NAMALWA (cell line): ENCODE measurements at regions not wholly inside any gene's neighbourhood (a gene's known extent, or its start where the extent isn't known, plus 50 kb on each side); places are given as distances from the start of the nearest gene placed in this dataset.
A peak's percentile ranks its signal among the peaks of the same experiment; 100 is the strongest.
"Not testable (repeated sequence)": the region's sequence is repeated elsewhere in the genome, so short reads cannot be mapped to it uniquely, and the experiment has no call there.

ENCODE experiments used
- DNase-seq: peaks from one replicate; pipeline ENCODE4 v3.0.0-alpha.2; 2015; ENCODE audit warnings: low spot score

DNA sequence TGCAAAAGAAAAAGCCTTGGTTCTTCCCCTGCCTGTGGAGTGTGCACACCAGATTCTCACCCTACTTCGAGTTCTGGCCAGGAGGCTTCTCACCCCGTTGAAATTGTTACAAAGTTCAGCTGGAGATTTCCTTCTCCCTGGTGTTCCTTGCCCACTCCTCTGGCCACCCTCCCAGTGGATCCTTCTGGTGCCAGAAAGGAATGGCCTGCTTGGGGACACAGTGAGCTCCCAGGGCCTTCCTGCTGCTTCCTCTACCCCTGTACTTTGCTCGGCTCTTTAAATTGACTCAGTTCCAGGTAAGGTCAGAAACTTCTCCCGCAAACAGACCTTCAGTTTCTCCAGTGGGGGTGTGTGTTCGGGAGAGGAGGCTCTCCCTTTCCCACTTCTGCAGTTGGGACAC, 140.1 kb upstream of the CFAP20DC start:
- no peak for DNase-seq

DNA sequence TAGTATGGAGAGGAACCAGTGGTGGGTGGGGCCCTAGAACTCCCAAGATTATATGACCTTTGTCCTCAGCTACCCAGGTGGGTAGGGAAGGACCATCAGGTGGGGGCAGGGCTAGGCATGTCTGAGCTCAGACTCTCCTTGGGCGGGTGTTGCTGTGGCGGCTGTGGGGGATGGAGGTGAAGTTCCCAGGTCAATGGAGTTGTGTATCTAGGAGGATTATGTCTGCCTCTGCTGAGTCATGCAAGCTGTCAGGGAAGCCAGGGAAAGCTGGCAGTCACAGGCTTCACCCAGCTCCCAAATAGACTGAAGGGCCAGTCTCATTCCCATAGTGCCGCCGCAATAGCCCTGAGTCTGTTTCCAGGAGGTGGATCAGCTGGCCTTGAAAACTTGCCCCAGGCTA, 139.7 kb upstream of the CFAP20DC start:
- no peak for DNase-seq

DNA sequence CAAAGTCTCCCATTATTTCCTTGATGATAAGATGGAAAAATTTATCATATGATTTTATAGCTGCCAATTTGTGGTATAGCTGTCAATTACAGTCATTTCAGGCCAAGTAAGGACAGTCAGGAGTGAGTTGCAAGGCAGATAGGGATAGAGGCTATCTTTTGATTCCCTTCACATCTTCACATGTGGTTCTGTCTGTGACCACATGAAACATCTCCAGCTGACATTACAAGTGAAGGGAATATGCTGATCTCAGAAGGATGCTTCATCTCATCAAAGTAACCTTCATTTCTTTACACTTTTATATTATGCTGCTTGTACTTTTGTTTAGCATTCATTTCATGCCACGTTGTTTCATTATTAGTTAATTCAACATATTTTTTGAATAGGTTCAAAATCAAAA, 136.9 kb upstream of the CFAP20DC start:
- DNase-seq, result no peak

DNA sequence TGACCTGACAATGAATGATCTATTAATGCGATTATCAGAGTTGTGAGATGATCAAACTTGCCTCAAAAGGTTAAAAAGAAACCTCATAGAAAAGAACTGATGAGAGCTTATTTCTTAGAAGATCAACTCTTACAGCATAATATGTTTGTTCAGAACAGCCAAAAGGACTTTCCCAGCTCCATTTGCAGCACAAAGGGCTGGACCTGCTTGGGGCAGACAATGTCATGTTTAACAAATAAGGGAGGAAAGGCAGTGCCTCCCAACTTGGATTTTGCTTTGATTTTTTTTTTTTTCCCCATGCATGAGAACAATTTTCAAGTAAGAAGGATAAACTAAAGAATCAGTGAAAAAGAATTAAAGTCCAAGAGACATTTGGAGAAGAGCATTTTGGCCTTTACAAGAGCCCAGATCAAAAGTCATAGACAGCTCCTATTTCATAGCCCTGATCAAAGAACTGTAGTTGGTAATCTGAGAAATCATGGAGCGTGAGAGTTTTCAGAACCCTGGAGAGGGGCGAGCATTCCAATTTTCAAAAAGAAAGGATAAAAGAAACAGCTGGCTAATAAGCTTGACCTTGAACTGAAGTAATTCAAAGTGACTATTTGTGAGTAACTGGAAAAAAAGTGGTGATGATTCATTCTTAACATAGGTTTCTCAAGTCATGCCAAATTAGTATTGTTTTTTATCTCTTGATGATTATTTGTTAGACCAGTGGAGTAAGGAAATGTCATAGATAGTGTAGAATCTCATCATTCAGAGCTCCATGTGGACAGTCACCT, 136.0 kb upstream of the CFAP20DC start:
- DNase-seq, result no peak

DNA sequence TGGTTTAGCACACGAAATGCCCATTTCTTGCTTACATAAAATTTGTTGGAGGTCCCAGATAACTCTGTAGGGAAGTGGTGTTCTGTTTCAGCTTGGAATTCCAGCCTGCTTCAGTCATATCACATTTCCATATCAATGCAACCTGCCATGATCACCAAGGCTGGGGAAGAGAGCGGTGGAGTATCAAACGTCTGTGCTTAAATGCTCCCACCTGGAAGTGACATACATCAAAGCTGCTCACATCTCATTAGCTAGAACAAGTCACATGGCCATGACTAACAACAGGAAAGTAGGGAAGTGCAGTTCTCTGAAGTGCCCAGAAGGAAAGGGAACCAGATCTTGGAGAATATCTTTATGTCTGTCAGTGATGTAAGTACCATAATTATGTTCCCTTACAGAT, 130.2 kb upstream of the CFAP20DC start:
- no peak for DNase-seq

DNA sequence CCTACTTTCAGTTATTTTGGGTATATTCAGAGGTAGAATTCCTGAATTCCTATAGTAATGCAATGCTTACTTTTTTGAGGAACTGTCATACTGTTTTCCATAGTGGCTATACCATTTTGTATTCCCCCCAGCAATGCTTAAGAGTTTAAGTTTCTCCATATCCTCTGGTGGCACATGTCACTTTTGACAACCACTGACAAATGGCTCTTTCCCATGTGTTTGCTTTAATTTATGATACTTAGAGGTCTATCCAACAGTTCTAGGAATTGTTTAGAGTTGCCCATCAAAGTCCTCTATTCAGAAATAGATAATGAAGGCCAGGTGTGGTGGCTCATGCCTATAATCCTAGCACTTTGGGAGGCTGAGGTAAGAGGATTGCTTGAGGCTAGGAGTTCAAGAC, 128.9 kb upstream of the CFAP20DC start:
- no peak for DNase-seq

DNA sequence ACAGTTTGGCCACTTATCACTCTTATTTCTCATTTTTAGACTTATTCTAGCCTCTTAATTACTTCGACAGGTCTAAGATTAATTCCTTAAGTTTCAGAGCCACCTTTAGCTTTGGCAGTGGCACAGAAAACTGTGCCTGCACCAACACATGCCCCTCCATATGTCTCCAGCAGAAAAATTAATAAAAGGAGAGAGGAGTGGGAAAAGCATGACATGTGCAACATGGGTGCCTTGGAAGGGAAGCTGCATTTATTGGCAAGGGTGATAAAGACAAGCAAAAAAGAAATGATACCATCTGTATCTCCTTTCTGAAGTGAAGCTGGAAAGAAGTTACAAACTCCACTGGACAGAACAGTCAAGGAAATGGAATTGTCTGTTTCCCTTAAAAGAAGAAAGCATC, 121.7 kb upstream of the CFAP20DC start:
- no peak for DNase-seq

DNA sequence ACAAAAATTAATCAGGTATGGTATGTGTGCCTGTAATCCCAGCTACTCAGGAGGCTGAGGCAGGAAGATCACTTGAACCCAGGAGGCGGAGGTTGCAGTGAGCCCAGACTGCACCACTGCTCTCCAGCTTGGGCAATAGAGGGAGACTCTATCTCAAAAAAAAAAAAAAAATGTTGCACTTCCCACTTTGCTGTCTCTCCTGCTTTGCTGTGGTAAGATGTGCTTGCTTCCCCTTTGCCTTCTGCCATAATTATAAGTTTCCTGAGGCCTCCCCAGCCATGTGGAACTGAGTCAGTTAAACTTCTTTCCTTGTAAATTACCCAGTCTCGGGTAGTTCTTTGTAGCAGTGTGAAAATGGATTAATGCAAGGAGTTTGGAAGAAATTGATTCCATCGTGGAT, 120.3 kb upstream of the CFAP20DC start:
- not testable (repeated sequence) for DNase-seq

DNA sequence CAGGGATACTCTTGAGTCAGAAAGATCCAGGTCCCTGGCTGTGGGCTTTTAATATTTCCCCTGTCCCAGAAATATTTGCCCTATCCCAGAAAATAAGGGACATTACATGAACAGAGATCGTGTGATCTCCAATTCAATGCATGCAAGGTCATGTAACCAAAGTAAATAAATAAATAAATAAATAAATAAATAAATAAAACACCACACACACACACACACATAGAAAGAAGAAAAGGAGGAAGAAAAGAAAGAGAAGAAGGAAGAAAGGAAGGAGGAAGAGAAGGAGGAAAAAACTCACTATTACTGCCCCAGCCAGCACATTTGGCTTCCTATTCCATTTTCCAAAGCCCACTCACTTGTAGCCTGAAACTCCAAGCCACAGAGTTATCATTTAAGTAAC, 117.9 kb upstream of the CFAP20DC start:
- DNase-seq, result no peak

DNA sequence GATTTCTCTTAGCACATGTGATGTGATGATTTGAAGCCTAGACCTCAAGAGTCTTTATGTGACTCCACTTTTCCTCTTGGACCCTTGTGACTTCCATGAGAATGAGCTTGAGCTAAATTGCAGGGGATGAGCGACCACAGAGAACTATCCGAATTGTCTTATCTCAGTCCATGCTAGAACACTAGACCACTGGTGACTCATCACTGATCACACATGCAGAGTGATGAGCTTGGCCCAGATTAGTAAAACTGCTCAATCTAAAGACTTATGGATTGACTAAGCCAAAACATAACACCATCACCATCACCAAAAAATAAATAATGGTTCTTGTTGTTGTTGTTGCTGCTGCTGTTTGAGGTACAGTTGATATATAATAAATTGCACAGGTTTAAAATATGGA, 114.1 kb upstream of the CFAP20DC start:
- no peak for DNase-seq

DNA sequence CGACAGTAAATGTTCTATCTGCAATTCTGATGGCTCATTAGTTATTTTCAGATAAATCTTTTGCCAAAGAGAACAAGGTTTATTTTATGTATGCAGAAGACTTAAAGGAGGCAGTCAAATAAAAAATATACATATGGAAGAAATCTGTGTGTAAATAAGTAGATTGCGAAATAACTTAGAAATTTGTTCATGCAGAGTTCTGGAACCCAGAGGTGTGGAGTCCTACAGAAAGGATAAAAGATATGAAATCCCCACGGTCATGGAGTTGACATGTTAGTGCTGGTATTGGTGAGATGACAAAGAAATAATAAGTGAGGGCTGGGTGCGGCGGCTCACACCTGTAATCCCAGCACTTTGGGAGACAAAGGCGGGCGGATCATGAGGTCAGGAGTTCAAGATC, 111.2 kb upstream of the CFAP20DC start:
- no peak for DNase-seq

DNA sequence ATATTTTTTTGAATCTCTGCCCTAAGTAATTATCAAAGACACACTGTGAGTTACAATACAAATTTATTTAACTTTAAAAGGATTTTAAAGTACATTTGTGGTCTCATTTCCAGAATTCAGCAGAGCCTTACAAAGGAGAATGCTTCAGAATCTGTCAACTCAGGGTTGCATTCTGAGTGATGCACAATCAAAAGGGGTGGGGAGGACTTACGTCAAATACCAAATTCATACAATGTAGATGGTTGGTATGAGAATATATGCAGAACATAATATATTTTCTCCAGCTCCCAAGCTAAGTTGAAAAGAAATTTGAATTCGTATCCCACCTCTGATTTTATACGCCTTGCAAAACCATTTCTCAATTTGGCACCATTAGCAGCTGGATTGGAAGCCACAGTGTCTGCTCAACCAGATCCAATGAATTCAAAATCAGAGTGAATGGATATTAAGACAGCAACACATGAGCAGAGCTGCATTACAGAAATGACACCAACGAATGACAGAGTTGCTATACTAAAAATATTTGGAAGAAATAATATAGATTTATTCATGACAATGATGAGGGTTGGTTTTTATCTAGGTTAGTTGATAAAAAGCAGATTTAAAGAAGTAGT, 110.4 kb upstream of the CFAP20DC start:
- DNase-seq, result no peak

DNA sequence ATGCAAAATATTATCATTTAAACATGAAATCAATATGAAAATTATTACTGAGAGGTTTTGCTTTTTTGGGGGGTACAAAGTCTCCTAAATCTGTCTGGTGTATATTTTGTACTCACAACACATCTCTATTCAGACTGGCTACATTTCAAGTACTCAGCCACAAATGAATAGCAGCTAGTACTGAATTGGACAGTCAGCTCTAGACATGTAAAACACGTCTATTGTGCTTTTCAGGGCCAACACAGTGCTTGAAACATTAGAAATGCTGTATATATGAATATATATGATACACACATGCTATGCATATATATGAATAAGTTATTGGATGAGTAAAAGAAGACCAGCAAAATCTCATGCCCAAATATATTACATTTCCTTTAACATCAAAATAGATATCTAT, 103.8 kb upstream of the CFAP20DC start:
- DNase-seq, result no peak

DNA sequence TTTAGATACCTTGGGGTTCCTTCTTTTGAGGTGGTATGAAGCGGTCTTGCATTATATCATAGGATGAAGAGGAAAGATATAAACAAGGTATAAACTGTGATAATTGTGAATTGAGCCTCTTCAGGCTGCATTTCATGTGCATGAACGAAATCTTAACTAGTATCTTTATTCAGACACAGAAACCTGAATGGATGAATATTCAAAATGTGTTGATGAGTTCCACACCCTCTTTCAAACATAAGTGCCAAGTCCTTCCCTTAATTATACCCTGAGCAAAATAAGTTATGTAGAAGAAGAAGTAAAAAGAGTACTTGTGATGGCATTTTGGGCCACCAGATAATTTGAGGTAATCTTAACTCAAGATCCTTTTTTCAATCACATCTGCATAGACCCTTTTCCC, 103.1 kb upstream of the CFAP20DC start:
- no peak for DNase-seq

DNA sequence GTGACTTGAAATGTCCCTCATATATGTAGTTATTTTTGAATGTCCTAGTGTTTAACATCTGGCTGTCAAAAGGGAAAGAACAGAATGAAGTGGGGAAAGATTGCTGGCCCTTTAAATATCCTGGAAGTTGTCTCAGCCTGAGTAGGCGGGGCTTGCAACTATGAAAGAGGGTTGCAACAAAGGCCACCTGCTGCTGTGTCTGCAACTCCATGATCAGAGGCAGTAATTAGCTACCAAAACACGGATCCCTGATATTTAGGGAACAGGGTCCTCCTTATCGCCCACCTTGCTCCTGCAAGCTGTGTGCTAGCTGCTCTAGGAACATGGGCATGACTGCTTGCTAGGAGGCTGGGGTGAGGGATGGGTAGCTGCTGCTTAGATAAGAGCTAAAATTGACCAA, 100.2 kb upstream of the CFAP20DC start:
- no peak for DNase-seq

DNA sequence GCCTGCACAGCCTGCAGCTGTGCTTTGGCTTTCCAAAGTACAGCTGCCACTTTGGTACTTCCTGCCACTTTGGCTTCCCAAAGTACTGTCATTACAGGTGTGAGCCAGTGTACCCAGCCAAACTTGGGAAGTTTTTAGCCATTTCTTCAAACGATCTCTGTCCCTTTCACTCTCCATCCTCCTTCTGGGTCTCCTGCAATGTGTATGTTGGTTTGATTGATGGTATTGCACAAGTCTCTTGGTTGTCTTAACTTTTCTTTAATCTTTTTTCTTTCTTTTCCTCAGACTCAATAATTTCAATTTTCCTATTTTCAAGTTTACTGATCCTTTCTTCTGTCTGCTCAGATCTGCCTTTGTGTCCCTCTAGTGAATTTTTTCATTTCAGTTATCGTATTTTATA, 99.3 kb upstream of the CFAP20DC start:
- no peak for DNase-seq

DNA sequence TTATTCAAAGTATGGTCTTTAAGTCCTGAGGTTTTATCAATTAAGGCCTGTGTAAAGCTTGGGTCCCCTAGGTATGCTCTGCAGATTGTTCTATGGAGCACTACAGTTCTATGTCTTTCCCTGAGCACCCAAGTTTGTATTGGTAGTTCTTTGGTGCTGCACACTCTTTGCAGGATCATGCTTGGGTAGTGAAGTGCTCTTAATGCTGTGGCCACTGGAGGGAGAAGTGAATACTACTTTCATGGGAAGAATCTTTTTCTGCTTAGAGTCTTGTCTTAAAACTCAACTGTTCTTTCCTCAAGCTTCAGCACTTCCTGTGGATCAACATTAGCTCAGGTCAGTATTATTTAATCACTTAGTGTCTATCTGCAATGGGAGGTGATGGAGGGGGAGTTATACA, 93.6 kb upstream of the CFAP20DC start:
- peak; percentile 11 for DNase-seq

DNA sequence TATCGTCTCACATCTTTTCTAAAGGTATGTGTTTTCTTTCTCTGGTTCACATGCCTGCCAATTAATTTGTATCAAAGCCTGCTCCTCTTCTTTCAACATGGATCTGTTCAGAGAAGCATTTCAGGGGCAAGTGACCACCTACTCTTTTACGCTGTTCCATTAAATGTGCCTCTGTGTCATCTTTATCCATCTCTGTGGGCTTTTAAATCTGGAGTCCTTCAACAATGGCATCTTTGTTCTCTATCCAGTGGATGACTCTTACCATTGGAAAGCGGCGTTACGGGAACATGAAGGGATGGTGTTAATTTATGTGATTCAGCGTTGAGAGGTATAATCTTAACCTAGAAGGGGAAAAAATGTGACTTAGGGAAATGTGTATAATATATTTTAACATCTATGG, 92.7 kb upstream of the CFAP20DC start:
- DNase-seq, result no peak

DNA sequence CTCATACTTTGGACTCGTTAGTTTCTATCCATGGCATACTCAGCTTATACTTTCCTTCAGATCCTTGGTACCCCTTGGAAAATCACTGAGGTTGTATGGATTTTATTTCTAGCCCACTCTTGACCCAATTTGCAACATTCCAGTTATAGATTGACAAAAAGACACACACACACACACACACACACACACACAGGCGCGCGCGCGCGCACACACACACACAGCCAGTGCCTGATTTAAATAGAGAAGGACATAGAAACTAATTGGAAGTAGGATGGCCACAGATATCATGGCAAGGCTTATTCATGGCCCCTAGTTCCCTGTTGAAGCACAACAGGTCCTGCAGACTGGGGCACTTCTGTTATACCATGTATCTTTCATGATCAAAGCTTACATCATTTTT, 89.1 kb upstream of the CFAP20DC start:
- DNase-seq, result no peak

DNA sequence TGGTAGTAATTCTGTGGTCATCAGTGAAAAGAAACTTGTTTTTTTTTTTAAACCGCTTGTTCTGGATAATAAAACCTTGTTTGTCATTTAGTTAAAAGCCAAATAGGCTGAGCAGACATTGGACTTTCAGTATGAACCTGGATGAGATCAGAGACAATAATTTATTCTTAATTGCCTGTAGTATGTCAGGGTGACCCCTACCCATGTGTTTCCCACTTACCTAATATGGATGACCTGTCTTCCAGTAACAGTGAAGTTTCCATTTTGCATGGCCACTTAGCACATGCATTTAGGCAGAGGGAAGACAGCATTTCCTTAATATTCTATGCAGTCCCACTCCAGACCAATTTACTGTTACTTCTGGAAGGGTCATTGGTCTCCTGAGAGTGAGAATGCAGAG, 87.6 kb upstream of the CFAP20DC start:
- DNase-seq, result no peak

DNA sequence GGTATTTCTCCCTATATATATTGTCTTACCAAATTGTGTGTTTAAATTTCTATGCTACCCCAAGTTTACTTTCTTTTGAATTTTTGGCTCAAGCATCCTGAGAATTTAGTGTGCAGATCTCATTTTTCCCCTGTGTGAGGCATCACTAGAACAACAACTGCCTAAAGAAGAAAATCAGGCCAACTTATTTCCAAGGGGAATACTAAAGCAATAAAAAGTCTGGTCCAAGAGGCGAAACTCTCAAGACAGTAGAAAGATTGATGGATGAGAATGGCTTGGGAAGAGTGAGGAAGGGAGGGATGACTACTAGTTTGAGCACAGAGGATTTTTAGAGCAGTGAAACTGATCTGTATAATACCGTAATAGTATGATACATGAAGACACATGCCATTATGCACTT, 86.3 kb upstream of the CFAP20DC start:
- no peak for DNase-seq

DNA sequence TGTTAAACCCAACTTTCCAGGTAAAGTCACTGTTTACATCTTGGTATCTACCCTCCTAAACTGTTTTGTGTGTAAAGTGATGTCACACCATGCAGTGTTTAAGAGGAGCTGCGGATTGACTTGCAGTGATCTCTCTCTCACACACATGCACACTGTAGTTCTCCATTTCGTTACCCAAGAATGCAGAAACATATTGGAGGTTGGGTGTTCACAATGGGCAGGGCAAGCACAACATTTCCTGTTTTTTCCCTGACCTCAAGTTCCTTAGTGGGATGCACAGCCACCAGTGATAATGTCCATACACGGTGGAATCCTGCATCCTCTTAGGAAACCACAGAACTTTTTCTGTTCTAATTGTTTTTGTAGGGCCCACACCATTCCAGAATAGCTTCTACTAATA, 85.3 kb upstream of the CFAP20DC start:
- DNase-seq, result no peak

DNA sequence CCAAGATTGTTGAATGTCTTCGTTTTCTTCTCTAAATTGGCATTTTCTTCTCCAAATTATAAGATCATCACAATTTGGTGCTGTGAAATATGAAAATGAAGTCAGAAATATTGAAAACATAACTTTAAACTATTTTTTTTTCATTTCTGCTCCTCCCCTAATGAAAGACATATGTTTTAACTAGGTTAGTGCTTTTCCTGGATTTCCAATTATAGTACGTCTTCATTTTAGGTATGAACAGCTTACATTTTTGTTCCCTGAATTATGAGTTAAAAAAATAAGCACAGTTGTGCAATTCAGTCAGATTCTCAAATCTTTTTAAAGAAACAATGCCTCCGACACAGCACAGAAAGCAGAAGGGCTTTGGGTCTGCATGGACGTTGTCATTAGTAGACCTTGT, 83.5 kb upstream of the CFAP20DC start:
- no peak for DNase-seq
